Stimulated activated memory B cell treated with anti-CD40 and anti-IgM and Interleukin-4, amounts not matched to agents 10 μg/mL and 1 μg/mL and 100 μg/mL, for 72 hours (primary cell): ENCODE measurements at regions not wholly inside any gene's neighbourhood (a gene's known extent, or its start where the extent isn't known, plus 50 kb on each side); places are given as distances from the start of the nearest gene placed in this dataset.

Experiments used
- ATAC-seq: fragments of 150-1000 bp; cut with Tn5 transposase; 2 replicates; pipeline ENCODE4 v1.10.0; 2021
- H3K27ac Mint-ChIP-seq: one replicate; pipeline ENCODE4 v1.8.0; 2022; ENCODE audit warnings: mild to moderate bottlenecking, mixed read lengths
- H3K27me3 Mint-ChIP-seq: one replicate; pipeline ENCODE4 v1.8.0; 2022; ENCODE audit warnings: mixed read lengths
- H3K36me3 Mint-ChIP-seq: one replicate; pipeline ENCODE4 v1.8.0; 2022; ENCODE audit warnings: mixed read lengths
- H3K4me1 Mint-ChIP-seq: one replicate; pipeline ENCODE4 v1.8.0; 2022; ENCODE audit warnings: mixed read lengths
- H3K4me3 Mint-ChIP-seq: one replicate; pipeline ENCODE4 v1.8.0; 2022; ENCODE audit warnings: mild to moderate bottlenecking, moderate library complexity, mixed read lengths
- H3K9me3 Mint-ChIP-seq: one replicate; pipeline ENCODE4 v1.8.0; 2022; ENCODE audit warnings: mixed read lengths

- peaks cover 18% of the 10 kb centered on the region for H3K9me3 Mint-ChIP-seq
- H3K36me3 Mint-ChIP-seq = no peaks in the 10 kb centered on the region
- H3K4me1 Mint-ChIP-seq = no peaks in the 10 kb centered on the region
- H3K27ac Mint-ChIP-seq = no peak overlapping the region
- no peak for ATAC-seq
- peaks cover 2% of the 10 kb centered on the region for H3K27me3 Mint-ChIP-seq
- no peak overlapping the region for H3K4me3 Mint-ChIP-seq
These were observed 342.2 kb downstream of the ATP23 start for GRCh38 chr12:58283553-58283952.

GRCh38 chr12:58285551-58285950 lies 344.2 kb downstream of the ATP23 start:
- H3K4me3 Mint-ChIP-seq = no peak overlapping the region
- peaks cover 9% of the 10 kb centered on the region for H3K27me3 Mint-ChIP-seq
- H3K36me3 Mint-ChIP-seq = no peaks in the 10 kb centered on the region
- H3K27ac Mint-ChIP-seq = no peak overlapping the region
- no peak for ATAC-seq
- H3K4me1 Mint-ChIP-seq = no peaks in the 10 kb centered on the region
- peaks cover 13% of the 10 kb centered on the region for H3K9me3 Mint-ChIP-seq

DNA sequence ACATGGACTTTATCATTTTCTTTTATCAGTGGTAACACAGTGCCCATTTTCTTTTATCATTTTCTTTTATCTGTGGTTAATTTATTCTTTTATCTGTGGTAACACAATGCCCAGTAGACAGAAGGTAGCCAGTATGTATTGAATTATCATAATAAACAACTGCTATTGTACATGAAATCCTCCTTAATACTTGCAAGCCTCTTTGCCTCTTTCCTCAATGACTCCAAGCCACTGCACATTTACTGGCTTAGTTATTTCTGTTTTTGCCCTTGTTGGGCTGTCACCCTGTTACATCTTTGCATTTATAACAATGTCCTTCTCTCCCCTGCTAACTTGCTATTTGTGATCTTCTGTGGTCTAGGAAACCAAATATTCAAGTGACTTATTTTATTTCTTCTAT lies 345.0 kb downstream of the ATP23 start:
- Mint-ChIP-seq H3K36me3 (no peaks in the 10 kb centered on the region), H3K27ac (no peak overlapping the region), H3K4me1 (no peaks in the 10 kb centered on the region), H3K9me3 (peaks cover 11% of the 10 kb centered on the region), H3K27me3 (peaks cover 9% of the 10 kb centered on the region), H3K4me3 (no peak overlapping the region)
- ATAC-seq = no peak

- Mint-ChIP-seq H3K27me3 (peaks cover 9% of the 10 kb centered on the region), H3K36me3 (no peaks in the 10 kb centered on the region), H3K4me1 (no peaks in the 10 kb centered on the region), H3K9me3 (peaks cover 7% of the 10 kb centered on the region), H3K4me3 (no peak overlapping the region), H3K27ac (no peak overlapping the region)
- no peak for ATAC-seq
These were observed 346.8 kb downstream of the ATP23 start for GRCh38 chr12:58288190-58288589.

DNA sequence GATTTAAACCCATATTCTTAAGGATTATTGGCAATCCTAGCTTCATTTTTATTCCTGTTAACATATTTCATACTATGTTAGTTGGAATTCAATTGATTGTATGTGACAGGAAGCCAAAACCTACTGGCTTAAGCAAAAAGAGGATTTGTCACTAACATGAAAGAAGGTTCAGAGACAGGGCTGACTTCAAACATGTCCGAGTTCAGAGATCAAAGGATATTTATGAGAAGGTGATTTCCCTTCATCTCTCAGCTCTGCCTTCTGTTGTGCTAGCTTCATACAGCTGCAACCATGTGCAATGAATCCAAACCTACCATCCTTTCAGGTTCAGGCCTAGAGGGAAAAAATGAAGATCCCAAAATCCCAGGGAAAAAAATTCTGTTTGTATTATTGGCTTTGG lies 349.7 kb downstream of the ATP23 start:
- Mint-ChIP-seq H3K36me3 (no peaks in the 10 kb centered on the region), H3K27me3 (peaks cover 18% of the 10 kb centered on the region), H3K9me3 (no peaks in the 10 kb centered on the region), H3K4me3 (no peak overlapping the region), H3K4me1 (no peaks in the 10 kb centered on the region), H3K27ac (no peak overlapping the region)
- ATAC-seq = no peak

GRCh38 chr12:58293308-58293982 lies 352.1 kb downstream of the ATP23 start:
- Mint-ChIP-seq H3K4me3 (no peak overlapping the region), H3K9me3 (no peaks in the 10 kb centered on the region), H3K27me3 (peaks cover 17% of the 10 kb centered on the region), H3K27ac (no peak overlapping the region), H3K36me3 (no peaks in the 10 kb centered on the region), H3K4me1 (no peaks in the 10 kb centered on the region)
- ATAC-seq = no peak

- no peaks in the 10 kb centered on the region for H3K4me1 Mint-ChIP-seq
- no peak overlapping the region for H3K27ac Mint-ChIP-seq
- H3K9me3 Mint-ChIP-seq = no peaks in the 10 kb centered on the region
- H3K36me3 Mint-ChIP-seq = no peaks in the 10 kb centered on the region
- peaks cover 8% of the 10 kb centered on the region for H3K27me3 Mint-ChIP-seq
- no peak overlapping the region for H3K4me3 Mint-ChIP-seq
- ATAC-seq = no peak
These were observed 353.9 kb downstream of the ATP23 start for GRCh38 chr12:58295268-58295667.

- Mint-ChIP-seq H3K9me3 (no peaks in the 10 kb centered on the region), H3K36me3 (no peaks in the 10 kb centered on the region), H3K27me3 (peaks cover 8% of the 10 kb centered on the region), H3K4me1 (no peaks in the 10 kb centered on the region), H3K27ac (no peak overlapping the region), H3K4me3 (no peak overlapping the region)
- no peak for ATAC-seq
These were observed 355.5 kb downstream of the ATP23 start for GRCh38 chr12:58296863-58297262.

GRCh38 chr12:58298803-58299202 lies 357.4 kb downstream of the ATP23 start:
- peaks cover 5% of the 10 kb centered on the region for H3K27me3 Mint-ChIP-seq
- ATAC-seq = no peak
- H3K4me3 Mint-ChIP-seq = no peak overlapping the region
- H3K27ac Mint-ChIP-seq = no peak overlapping the region
- H3K9me3 Mint-ChIP-seq = no peaks in the 10 kb centered on the region
- H3K36me3 Mint-ChIP-seq = no peaks in the 10 kb centered on the region
- H3K4me1 Mint-ChIP-seq = no peaks in the 10 kb centered on the region

- H3K27ac Mint-ChIP-seq = no peak overlapping the region
- H3K27me3 Mint-ChIP-seq = no peaks in the 10 kb centered on the region
- no peak overlapping the region for H3K4me3 Mint-ChIP-seq
- no peaks in the 10 kb centered on the region for H3K9me3 Mint-ChIP-seq
- H3K36me3 Mint-ChIP-seq = no peaks in the 10 kb centered on the region
- ATAC-seq = no peak
- no peaks in the 10 kb centered on the region for H3K4me1 Mint-ChIP-seq
These were observed 358.0 kb downstream of the ATP23 start for GRCh38 chr12:58299371-58299770.

DNA sequence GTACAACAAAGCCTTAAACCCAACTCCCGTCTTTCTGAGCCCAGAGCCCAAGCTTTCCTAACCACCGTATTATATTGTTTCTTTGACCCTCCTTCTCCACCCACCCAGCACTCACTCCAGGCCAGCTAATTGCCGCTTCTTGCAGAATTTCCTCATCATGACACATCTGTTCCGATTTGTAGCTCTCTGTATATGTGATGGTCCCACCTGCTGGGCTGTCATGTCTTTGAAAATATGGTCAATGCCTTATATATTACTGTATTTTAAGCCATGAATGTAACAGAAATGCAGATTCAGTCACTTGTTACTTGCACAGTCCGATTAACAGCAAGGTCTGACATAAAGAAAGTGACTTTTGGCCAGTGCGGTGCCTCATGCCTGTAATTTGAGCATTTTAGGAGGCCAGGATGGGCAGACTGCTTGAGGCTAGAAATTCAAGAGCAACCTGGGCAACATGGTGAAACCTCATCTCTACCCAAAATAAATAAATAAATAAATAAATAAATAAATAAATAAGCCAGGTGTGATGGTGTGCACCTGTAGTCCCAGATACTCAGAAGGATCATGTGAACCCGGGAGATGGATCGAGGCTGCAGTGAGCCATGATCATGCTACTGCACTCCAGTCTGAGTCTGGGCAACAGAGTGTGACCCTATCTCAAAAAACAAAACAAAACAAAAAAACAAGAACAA lies 359.8 kb downstream of the ATP23 start:
- no peak overlapping the region for H3K27ac Mint-ChIP-seq
- no peak for ATAC-seq
- no peaks in the 10 kb centered on the region for H3K27me3 Mint-ChIP-seq
- H3K9me3 Mint-ChIP-seq = no peaks in the 10 kb centered on the region
- no peak overlapping the region for H3K4me3 Mint-ChIP-seq
- no peaks in the 10 kb centered on the region for H3K36me3 Mint-ChIP-seq
- no peaks in the 10 kb centered on the region for H3K4me1 Mint-ChIP-seq

DNA sequence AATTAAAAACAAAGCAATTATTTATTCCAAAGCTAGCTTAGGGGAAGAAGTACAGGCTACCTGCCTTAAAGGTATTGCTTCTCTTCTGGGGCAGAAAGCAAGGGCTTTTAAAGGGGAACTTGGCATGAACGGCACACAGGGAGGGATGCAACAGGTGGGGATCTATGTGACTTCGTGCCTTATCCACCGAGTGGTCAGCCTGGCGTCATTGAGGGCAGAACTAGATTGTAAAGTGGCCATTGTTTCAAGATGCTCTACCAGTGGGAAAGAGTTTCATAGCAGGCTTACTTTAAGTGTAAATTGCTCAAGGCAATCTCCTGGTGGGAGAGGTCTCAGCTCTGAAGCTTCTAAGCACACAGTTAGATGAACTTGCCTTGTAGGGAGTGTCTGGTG lies 360.4 kb downstream of the ATP23 start:
- Mint-ChIP-seq H3K36me3 (no peaks in the 10 kb centered on the region), H3K9me3 (no peaks in the 10 kb centered on the region), H3K4me1 (no peaks in the 10 kb centered on the region), H3K4me3 (no peak overlapping the region), H3K27ac (no peak overlapping the region), H3K27me3 (no peaks in the 10 kb centered on the region)
- ATAC-seq = no peak

DNA sequence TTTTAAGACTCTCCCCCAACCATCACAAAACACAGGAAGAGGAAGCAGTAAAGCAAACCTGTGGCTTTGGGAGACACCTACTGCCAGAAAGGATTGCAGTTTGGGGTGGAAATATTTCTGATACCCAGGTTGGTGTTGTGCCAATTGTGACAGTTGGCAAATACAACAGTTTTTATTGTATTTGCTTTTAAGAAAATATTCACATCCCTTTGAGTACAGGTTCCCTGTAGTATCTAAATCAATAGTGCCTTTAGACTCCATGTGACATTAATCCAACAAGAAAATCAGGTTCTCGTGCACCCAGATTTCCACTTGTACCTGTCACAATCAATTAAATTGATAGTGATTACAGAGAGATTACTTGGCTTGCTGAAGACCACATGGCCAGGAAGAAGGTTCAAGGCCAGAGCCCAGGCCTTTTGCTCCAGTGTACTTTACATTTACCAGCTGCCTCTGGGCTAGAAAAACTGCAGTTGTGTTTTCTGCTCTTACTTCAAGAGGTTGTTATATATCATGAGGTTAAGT lies 361.2 kb downstream of the ATP23 start:
- Mint-ChIP-seq H3K9me3 (peaks cover under 1% of the 10 kb centered on the region), H3K4me1 (no peaks in the 10 kb centered on the region), H3K27me3 (no peaks in the 10 kb centered on the region), H3K27ac (no peak overlapping the region), H3K36me3 (no peaks in the 10 kb centered on the region), H3K4me3 (no peak overlapping the region)
- no peak for ATAC-seq

DNA sequence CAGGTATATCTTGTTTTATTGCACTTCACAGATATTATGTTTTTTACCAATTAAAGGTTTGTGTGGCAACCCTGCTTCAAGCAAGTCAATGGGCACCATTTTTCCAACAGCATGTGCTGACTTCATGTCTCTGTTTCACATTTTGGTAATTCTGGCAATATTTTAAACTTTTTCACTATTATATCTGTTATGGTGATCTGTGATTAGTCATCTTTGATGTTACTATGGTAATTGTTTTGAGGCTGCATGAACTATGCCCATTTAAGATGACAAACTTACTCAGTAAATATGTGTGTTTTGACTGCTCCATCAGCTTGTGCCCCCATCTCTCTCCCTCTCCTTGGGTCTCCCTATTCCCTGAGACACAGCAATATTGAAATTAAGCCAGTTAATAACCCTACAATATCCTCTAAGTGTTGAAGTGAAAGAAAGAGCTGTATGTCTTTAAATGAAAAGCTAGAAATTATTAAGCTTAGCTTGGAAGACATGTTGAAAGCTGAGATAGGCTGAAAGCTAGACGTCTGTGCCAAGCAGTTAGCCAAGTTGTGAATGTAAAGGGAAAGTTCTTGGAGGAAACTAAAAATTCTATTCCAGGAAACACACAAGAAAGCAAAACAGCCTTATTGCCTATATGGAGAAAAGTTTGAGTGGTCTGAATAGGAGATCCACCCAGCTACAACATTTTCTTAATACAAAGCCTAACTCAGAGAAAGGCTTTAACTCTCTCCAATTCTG lies 365.1 kb downstream of the ATP23 start:
- Mint-ChIP-seq H3K9me3 (peaks cover 3% of the 10 kb centered on the region), H3K4me1 (no peaks in the 10 kb centered on the region), H3K4me3 (no peak overlapping the region), H3K36me3 (no peaks in the 10 kb centered on the region), H3K27ac (no peak overlapping the region), H3K27me3 (peaks cover under 1% of the 10 kb centered on the region)
- no peak for ATAC-seq

GRCh38 chr12:58309806-58310205 lies 368.4 kb downstream of the ATP23 start:
- Mint-ChIP-seq H3K4me1 (no peaks in the 10 kb centered on the region), H3K27ac (no peak overlapping the region), H3K9me3 (peaks cover 3% of the 10 kb centered on the region), H3K4me3 (no peak overlapping the region), H3K27me3 (peaks cover 9% of the 10 kb centered on the region), H3K36me3 (no peaks in the 10 kb centered on the region)
- no peak for ATAC-seq
